Panc1 (cell line): ENCODE measurements at regions not wholly inside any gene's neighbourhood (a gene's known extent, or its start where the extent isn't known, plus 50 kb on each side); places are given as distances from the start of the nearest gene placed in this dataset.

Source experiments
- ATAC-seq: fragments of 200-7000 bp; cut with Tn5 transposase; 2 replicates; pipeline ENCODE4 v1.9.1; 2020; ENCODE audit warnings: mild to moderate bottlenecking, moderate library complexity
- BruUV-seq: library from RNA; stranded (reverse); fragments of 400-500 nt; replicated peaks from 2 replicates; lab custom pipeline; 2021; lab: Mats Ljungman, UMichigan
- CTCF ChIA-PET: fragments of 300-600 bp; sonication (Branson Sonifier 250); formaldehyde crosslinking; loops from one replicate; lab custom pipeline; 2022; ENCODE audit warnings: antibody characterized with exemption; lab: Charles Lee
- POLR2A ChIA-PET: fragments of 300-600 bp; sonication (Branson Sonifier 250); formaldehyde crosslinking; loops from one replicate; lab custom pipeline; 2022; ENCODE audit warnings: antibody characterized with exemption; lab: Charles Lee
- DNase-seq: peaks from one replicate; pipeline ENCODE4 v3.0.0-alpha.2; 2010; ENCODE audit warnings: low read depth, low spot score
- H3K27ac ChIP-seq: 2 replicates; pipeline ENCODE4 v1.5.1; 2011; ENCODE audit warnings: mild to moderate bottlenecking, low read length, inconsistent platforms
- H3K27me3 ChIP-seq: fragments of 200-500 bp; sonication (Bioruptor generic); 2 replicates; pipeline ENCODE4 v1.6.0; 2014; ENCODE audit warnings: low read length, inconsistent platforms; ENCODE audit not compliant: control insufficient read depth, insufficient read depth
- H3K36me3 ChIP-seq: fragments of 200-500 bp; sonication (Bioruptor generic); 2 replicates; pipeline ENCODE4 v1.5.1; 2014; ENCODE audit warnings: inconsistent platforms, mild to moderate bottlenecking, low read length, moderate library complexity; ENCODE audit not compliant: control insufficient read depth, insufficient read depth
- H3K4me1 ChIP-seq: 2 replicates; pipeline ENCODE4 v1.5.1; 2011; ENCODE audit warnings: inconsistent platforms, mild to moderate bottlenecking, low read length, moderate library complexity; ENCODE audit not compliant: control insufficient read depth, insufficient read depth
- H3K4me3 ChIP-seq, 2 experiments: 2 replicates each; pipeline ENCODE4 v1.5.1; 2011 to 2012; ENCODE audit warnings: low read depth in 2 of 2, low read length in 2 of 2, mild to moderate bottlenecking in 2 of 2, inconsistent platforms in 1 of 2, moderate library complexity in 1 of 2
- H3K9me3 ChIP-seq: fragments of 200-500 bp; sonication (Bioruptor generic); 2 replicates; pipeline ENCODE4 v1.5.1; 2014; ENCODE audit warnings: low read depth, mild to moderate bottlenecking, inconsistent platforms, low read length, moderate library complexity; ENCODE audit not compliant: control insufficient read depth, insufficient read depth
- POLR2AphosphoS5 ChIP-seq: IDR thresholded peaks from 2 replicates; pipeline ENCODE4 v1.6.1; 2012; ENCODE audit warnings: mild to moderate bottlenecking, low read depth, low read length, moderate library complexity
- SIN3A ChIP-seq: IDR thresholded peaks from 2 replicates; pipeline ENCODE4 v1.6.1; 2012; ENCODE audit warnings: low read depth, mild to moderate bottlenecking, low read length, moderate library complexity, borderline replicate concordance; ENCODE audit not compliant: insufficient read depth
- TCF7L2 ChIP-seq: IDR thresholded peaks from 2 replicates; pipeline ENCODE4 v1.6.1; 2011; ENCODE audit warnings: mild to moderate bottlenecking, low read depth, low read length, inconsistent platforms
- in situ Hi-C: cut with HindIII; loops from 2 replicates; pipeline ENCODE4 v1.10.0; 2016; ENCODE audit warnings: low sequenced_read_pairs, low pct_unique_long_range_greater_than_20kb
- intact Hi-C: fragments of 100-400 bp; cut with micrococcal nuclease; formaldehyde crosslinking; loops from one replicate; pipeline ENCODE4 v1.10.0; 2022; ENCODE audit not compliant: unreplicated experiment
- TF ChIP-seq, protein P1 (sequence below): fragments of 450-650 bp; IDR thresholded peaks from 2 replicates; pipeline ENCODE4 v1.5.1; 2017; ENCODE audit warnings: mild to moderate bottlenecking
- TF ChIP-seq, protein P2 (sequence below), 2 experiments: IDR thresholded peaks; 2 replicates each; pipeline ENCODE4 v1.6.1; 2011 to 2012; ENCODE audit warnings: low read depth in 2 of 2, control low read depth in 1 of 2, low read length in 1 of 2, mild to moderate bottlenecking in 1 of 2, moderate library complexity in 1 of 2; ENCODE audit not compliant: insufficient read depth in 1 of 2

DNA sequence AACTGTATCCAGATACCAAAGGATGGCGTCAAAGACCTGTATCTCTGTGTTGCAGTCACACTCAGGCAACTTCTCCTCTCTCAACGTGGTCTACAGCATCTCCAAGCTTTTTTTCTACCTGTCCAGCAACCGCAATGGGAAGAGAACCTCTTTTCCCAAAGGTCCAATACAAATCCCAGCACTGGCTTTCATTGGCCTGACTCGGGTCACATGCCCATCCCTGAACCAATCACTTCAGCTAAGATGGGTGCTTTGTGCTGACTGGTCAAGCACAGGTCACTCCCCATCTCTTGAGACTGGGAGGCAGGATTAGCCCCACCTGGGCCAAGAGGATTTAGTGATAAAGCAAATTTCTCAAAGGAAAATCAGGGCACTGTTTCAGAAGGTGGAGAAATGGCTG lies 71.2 kb upstream of the C16orf82 start:
- no peaks in the 10 kb centered on the region for H3K4me1 ChIP-seq
- POLR2A ChIA-PET, result no interaction called here
- BruUV-seq, result no TSS peak
- H3K27ac ChIP-seq, result no peak overlapping the region
- peaks cover 15% of the 10 kb centered on the region; the same call in 1 of the 2 replicates for H3K27me3 ChIP-seq
- TF ChIP-seq, protein P1, sequence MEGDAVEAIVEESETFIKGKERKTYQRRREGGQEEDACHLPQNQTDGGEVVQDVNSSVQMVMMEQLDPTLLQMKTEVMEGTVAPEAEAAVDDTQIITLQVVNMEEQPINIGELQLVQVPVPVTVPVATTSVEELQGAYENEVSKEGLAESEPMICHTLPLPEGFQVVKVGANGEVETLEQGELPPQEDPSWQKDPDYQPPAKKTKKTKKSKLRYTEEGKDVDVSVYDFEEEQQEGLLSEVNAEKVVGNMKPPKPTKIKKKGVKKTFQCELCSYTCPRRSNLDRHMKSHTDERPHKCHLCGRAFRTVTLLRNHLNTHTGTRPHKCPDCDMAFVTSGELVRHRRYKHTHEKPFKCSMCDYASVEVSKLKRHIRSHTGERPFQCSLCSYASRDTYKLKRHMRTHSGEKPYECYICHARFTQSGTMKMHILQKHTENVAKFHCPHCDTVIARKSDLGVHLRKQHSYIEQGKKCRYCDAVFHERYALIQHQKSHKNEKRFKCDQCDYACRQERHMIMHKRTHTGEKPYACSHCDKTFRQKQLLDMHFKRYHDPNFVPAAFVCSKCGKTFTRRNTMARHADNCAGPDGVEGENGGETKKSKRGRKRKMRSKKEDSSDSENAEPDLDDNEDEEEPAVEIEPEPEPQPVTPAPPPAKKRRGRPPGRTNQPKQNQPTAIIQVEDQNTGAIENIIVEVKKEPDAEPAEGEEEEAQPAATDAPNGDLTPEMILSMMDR, result no peak
- TF ChIP-seq, protein P2, sequence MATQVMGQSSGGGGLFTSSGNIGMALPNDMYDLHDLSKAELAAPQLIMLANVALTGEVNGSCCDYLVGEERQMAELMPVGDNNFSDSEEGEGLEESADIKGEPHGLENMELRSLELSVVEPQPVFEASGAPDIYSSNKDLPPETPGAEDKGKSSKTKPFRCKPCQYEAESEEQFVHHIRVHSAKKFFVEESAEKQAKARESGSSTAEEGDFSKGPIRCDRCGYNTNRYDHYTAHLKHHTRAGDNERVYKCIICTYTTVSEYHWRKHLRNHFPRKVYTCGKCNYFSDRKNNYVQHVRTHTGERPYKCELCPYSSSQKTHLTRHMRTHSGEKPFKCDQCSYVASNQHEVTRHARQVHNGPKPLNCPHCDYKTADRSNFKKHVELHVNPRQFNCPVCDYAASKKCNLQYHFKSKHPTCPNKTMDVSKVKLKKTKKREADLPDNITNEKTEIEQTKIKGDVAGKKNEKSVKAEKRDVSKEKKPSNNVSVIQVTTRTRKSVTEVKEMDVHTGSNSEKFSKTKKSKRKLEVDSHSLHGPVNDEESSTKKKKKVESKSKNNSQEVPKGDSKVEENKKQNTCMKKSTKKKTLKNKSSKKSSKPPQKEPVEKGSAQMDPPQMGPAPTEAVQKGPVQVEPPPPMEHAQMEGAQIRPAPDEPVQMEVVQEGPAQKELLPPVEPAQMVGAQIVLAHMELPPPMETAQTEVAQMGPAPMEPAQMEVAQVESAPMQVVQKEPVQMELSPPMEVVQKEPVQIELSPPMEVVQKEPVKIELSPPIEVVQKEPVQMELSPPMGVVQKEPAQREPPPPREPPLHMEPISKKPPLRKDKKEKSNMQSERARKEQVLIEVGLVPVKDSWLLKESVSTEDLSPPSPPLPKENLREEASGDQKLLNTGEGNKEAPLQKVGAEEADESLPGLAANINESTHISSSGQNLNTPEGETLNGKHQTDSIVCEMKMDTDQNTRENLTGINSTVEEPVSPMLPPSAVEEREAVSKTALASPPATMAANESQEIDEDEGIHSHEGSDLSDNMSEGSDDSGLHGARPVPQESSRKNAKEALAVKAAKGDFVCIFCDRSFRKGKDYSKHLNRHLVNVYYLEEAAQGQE (IDR thresholded peaks at IDR 0.05; ENCODE audit: insufficient read depth in 1 of 2, low read depth in 2 of 2, low read length in 1 of 2), result no peak
- TF ChIP-seq POLR2AphosphoS5 (no peak), TCF7L2 (no peak), SIN3A (no peak)
- intact Hi-C loops (no loop called here), in situ Hi-C loops (no loop called here)
- ATAC-seq, result no peak
- H3K36me3 ChIP-seq, result no peaks in the 10 kb centered on the region
- no peak for DNase-seq
- CTCF ChIA-PET, result no interaction called here
- H3K4me3 ChIP-seq, result no peak overlapping the region
- no peaks in the 10 kb centered on the region for H3K9me3 ChIP-seq

DNA sequence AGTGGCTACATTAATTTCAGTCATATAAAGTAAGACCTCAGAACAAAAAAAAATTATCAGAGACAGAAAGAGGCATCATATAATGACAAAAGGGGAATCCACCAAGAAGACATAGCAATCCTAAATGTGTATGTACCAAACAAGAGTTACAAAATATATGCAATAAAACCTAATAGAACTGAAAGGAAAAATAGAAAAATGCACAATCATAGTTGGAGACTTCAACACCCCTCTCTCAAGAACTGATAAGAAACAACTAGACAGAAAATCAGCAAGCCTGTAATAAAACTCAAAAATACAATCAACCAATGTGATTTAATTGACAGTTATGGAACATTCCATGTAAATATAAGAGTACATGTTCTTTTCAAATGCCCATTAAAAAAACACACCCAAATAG lies 61.3 kb upstream of the C16orf82 start:
- no peaks in the 10 kb centered on the region for H3K4me1 ChIP-seq
- H3K4me3 ChIP-seq, result no peak overlapping the region
- POLR2A ChIA-PET, result no interaction called here
- ATAC-seq, result no peak
- no peak for DNase-seq
- H3K36me3 ChIP-seq, result no peaks in the 10 kb centered on the region
- H3K27ac ChIP-seq, result no peak overlapping the region
- no peak for TF ChIP-seq TCF7L2
- TF ChIP-seq, protein P1, result no peak
- TF ChIP-seq POLR2AphosphoS5, result no peak
- TF ChIP-seq, protein P2 (IDR thresholded peaks at IDR 0.05; ENCODE audit: insufficient read depth in 1 of 2, low read depth in 2 of 2, low read length in 1 of 2), result no peak
- no peak for TF ChIP-seq SIN3A
- BruUV-seq, result no TSS peak
- intact Hi-C loops (no loop called here), in situ Hi-C loops (no loop called here)
- no peaks in the 10 kb centered on the region for H3K9me3 ChIP-seq
- H3K27me3 ChIP-seq, result no peaks in the 10 kb centered on the region
- CTCF ChIA-PET, result no interaction called here
